GM23248 (cell line): ENCODE measurements at regions not wholly inside any gene's neighbourhood (a gene's known extent, or its start where the extent isn't known, plus 50 kb on each side); places are given as distances from the start of the nearest gene placed in this dataset.

Experiments
- EZH2 ChIP-seq: fragments of 200-600 bp; sonication (generic); IDR thresholded peaks from 2 replicates; pipeline ENCODE4 v1.6.1; 2018; ENCODE audit warnings: antibody characterized with exemption, mild to moderate bottlenecking; ENCODE audit not compliant: insufficient read depth, poor library complexity, severe bottlenecking
- EZH2phosphoT487 ChIP-seq: fragments of 200-600 bp; sonication (generic); IDR thresholded peaks from 2 replicates; pipeline ENCODE4 v1.6.1; 2018; ENCODE audit warnings: antibody characterized with exemption, moderate library complexity, mild to moderate bottlenecking, low read depth; ENCODE audit not compliant: insufficient read depth

GRCh38 chr7:34539003-34539402 lies 119.0 kb upstream of the NPSR1 start:
- no peak for TF ChIP-seq EZH2
- no peak for TF ChIP-seq EZH2phosphoT487
